ENCODE measurements at regions not wholly inside any gene's neighbourhood (a gene's known extent, or its start where the extent isn't known, plus 50 kb on each side); places are given as distances from the start of the nearest gene placed in this dataset.
"Not testable (repeated sequence)": the region's sequence is repeated elsewhere in the genome, so short reads cannot be mapped to it uniquely, and the experiment has no call there.

GRCh38 chr10:57679916-57680315 is 587.8 kb downstream of the IPMK start:
- H3K27me3 Mint-ChIP-seq (ENCODE audit: low read depth): no peaks in the 10 kb centered on the region
- no peaks in the 10 kb centered on the region for H3K4me1 Mint-ChIP-seq (ENCODE audit: low read depth)
- H3K36me3 Mint-ChIP-seq (ENCODE audit: low read depth): no peaks in the 10 kb centered on the region
- no peak overlapping the region for H3K4me3 Mint-ChIP-seq
- H3K9me3 Mint-ChIP-seq: no peaks in the 10 kb centered on the region
- H3K27ac Mint-ChIP-seq: no peak overlapping the region

DNA sequence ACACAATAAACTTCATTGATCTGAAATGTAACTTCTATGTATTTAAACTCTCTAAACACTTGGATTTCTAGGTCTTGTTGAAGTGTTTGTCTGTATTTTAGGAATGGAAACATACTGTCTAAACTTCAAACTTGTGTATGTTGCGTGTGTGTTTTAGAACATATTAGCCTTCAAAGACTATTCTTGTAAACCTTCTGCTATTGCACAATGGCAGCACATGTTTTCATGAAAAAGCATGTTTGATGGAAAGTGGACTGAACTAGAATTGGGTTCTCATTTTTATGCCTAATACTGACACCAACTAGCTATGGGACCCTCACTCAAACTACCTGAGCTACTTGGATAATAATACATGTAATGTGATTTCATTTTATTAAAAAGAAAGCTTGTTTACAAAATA is 592.6 kb downstream of the IPMK start:
- Mint-ChIP-seq H3K9me3 (no peaks in the 10 kb centered on the region), H3K4me1 (ENCODE audit: low read depth) (no peaks in the 10 kb centered on the region), H3K4me3 (no peak overlapping the region), H3K36me3 (ENCODE audit: low read depth) (no peaks in the 10 kb centered on the region), H3K27me3 (ENCODE audit: low read depth) (no peaks in the 10 kb centered on the region), H3K27ac (no peak overlapping the region)

DNA sequence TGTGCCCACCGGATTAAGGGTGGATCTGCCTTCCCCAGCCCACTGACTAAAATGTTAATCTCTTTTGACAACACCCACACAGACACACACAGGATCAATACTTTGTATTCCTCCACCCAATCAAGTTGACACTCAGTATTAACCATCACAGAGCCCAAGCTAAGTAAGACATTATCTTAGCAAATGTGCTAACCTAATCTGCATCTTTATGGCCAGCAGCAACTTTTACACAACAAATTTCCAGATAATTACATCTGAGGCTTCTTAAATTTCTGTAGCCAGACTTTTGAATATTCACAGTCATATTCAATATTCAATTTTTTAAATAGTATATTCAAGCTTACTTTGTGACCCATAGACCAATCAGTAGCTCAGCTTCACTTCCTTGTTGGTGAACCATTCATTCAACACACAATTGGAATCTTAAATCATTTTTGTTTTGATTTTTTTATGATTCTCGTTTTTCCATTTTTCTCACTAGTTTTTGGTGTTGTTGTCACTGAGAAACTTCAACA is 594.2 kb downstream of the IPMK start:
- Mint-ChIP-seq H3K36me3 (ENCODE audit: low read depth) (no peaks in the 10 kb centered on the region), H3K4me3 (no peak overlapping the region), H3K27ac (no peak overlapping the region), H3K9me3 (no peaks in the 10 kb centered on the region), H3K4me1 (ENCODE audit: low read depth) (no peaks in the 10 kb centered on the region), H3K27me3 (ENCODE audit: low read depth) (no peaks in the 10 kb centered on the region)

DNA sequence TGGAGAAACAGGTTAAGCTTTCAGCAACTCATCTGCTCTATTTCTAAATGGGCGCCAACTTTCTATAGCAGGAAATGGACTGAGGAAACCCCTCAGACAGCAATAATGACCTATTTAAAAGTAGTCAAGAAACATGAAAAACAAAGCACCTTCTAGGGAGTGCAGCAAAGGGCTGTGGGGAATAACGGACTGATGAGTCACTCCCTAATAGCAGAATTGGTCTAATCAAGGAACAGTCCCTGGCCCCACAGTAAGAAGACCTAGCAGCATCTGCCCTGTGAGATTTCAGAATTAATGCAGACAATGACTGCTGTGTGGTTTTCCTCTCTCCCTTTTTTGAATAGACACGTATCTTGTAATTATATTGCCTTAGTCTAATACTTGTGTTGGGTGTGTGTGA is 602.9 kb downstream of the IPMK start:
- H3K36me3 Mint-ChIP-seq (ENCODE audit: low read depth): no peaks in the 10 kb centered on the region
- H3K4me3 Mint-ChIP-seq: no peak overlapping the region
- no peak overlapping the region for H3K27ac Mint-ChIP-seq
- no peaks in the 10 kb centered on the region for H3K4me1 Mint-ChIP-seq (ENCODE audit: low read depth)
- H3K9me3 Mint-ChIP-seq: no peaks in the 10 kb centered on the region
- no peaks in the 10 kb centered on the region for H3K27me3 Mint-ChIP-seq (ENCODE audit: low read depth)

- no peak overlapping the region for H3K27ac Mint-ChIP-seq
- H3K4me3 Mint-ChIP-seq: no peak overlapping the region
- no peaks in the 10 kb centered on the region for H3K36me3 Mint-ChIP-seq (ENCODE audit: low read depth)
- no peaks in the 10 kb centered on the region for H3K9me3 Mint-ChIP-seq
- H3K27me3 Mint-ChIP-seq (ENCODE audit: low read depth): no peaks in the 10 kb centered on the region
- no peaks in the 10 kb centered on the region for H3K4me1 Mint-ChIP-seq (ENCODE audit: low read depth)
These were observed 604.3 kb downstream of the IPMK start for GRCh38 chr10:57663401-57663800.

DNA sequence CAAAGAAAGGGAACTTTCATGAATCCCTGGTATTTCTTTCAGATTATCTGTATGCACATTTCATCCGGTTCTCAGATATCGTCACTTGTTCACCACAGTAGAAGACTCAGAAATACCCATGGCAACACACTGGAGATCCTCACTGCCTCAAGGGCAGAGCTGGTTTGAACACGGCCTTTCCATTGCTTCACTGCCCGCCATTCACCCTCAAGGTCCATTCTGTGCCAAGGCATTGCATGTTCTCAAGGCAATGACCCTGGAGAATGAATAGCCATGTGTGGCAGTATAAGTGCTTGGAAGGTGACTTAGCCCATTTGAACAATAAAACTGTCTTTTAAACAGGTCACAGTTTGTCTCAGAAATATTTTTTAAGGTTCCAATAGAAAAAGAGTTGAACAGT is 606.5 kb downstream of the IPMK start:
- Mint-ChIP-seq H3K4me1 (ENCODE audit: low read depth) (no peaks in the 10 kb centered on the region), H3K4me3 (no peak overlapping the region), H3K27me3 (ENCODE audit: low read depth) (no peaks in the 10 kb centered on the region), H3K36me3 (ENCODE audit: low read depth) (no peaks in the 10 kb centered on the region), H3K9me3 (no peaks in the 10 kb centered on the region), H3K27ac (no peak overlapping the region)

GRCh38 chr10:57657164-57657765 is 610.4 kb downstream of the IPMK start:
- Mint-ChIP-seq H3K9me3 (no peaks in the 10 kb centered on the region), H3K36me3 (ENCODE audit: low read depth) (no peaks in the 10 kb centered on the region), H3K4me3 (no peak overlapping the region), H3K4me1 (ENCODE audit: low read depth) (no peaks in the 10 kb centered on the region), H3K27me3 (ENCODE audit: low read depth) (no peaks in the 10 kb centered on the region), H3K27ac (no peak overlapping the region)

DNA sequence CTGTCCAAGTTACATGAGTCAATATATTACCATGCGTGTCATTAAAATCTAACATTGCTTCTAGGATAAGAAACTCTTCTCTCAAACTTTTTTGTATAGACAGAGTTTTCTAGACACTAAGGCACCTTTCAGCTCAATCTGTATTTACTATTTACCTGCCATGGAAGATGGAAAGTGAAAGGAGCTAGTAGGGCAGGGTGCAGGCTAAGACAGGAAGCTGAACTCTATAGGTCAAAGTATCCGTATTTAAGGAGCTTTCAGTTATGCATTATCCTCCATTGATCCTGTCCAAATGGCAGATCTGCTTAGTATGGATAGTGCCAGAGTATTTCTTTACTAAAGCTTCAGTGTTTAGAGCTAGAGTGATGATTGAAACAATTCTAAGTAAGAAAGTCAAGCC is 612.8 kb downstream of the IPMK start:
- Mint-ChIP-seq H3K4me1 (ENCODE audit: low read depth) (no peaks in the 10 kb centered on the region), H3K36me3 (ENCODE audit: low read depth) (no peaks in the 10 kb centered on the region), H3K27me3 (ENCODE audit: low read depth) (no peaks in the 10 kb centered on the region), H3K9me3 (no peaks in the 10 kb centered on the region), H3K4me3 (no peak overlapping the region), H3K27ac (no peak overlapping the region)

- H3K27ac Mint-ChIP-seq; H3K36me3 Mint-ChIP-seq (ENCODE audit: low read depth); H3K27me3 Mint-ChIP-seq (ENCODE audit: low read depth): not testable (repeated sequence)
These were observed 622.6 kb downstream of the IPMK start for GRCh38 chr10:57645108-57645507.

GRCh38 chr10:57638411-57638810 is 629.3 kb downstream of the IPMK start:
- no peaks in the 10 kb centered on the region for H3K4me1 Mint-ChIP-seq (ENCODE audit: low read depth)
- H3K4me3 Mint-ChIP-seq: no peak overlapping the region
- H3K27me3 Mint-ChIP-seq (ENCODE audit: low read depth): no peaks in the 10 kb centered on the region
- H3K27ac Mint-ChIP-seq: no peak overlapping the region
- H3K9me3 Mint-ChIP-seq: no peaks in the 10 kb centered on the region
- no peaks in the 10 kb centered on the region for H3K36me3 Mint-ChIP-seq (ENCODE audit: low read depth)

More at GRCh38 chr10:57645108-57645507, 622.6 kb downstream of the IPMK start:
- not testable (repeated sequence) for H3K9me3 Mint-ChIP-seq; H3K4me3 Mint-ChIP-seq; H3K4me1 Mint-ChIP-seq (ENCODE audit: low read depth)

DNA sequence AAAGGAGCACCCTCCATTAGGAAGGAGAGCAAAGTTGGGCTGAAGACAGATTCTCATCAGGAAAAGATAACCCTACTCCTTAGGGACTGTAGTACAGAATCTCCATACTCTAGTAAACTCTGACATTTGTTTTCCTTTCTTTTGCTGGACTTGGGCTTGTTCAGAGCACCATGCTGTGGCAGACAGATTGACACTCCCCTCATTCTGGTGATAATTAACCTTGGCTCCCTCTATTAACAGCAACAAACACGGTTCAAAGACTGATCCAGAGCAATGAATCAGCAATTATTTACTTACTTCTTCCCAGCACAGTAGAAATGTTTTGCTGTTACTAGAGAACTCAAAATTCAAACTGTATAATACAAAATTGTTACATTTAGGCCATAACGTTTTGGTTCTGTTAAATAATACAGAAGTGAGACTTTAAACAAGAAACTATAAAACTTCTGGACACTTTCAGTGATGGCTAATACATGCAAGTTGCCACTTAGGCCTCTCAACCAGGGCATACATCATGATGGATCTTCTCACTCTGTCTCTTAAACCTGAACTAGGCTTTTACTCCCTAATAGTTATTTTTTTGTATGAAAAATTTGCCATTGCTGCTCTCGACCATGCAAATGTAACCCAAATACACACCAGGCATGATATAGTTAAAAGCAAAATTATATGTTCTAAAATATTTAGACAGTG is 639.0 kb downstream of the IPMK start:
- Mint-ChIP-seq H3K27ac (no peak overlapping the region), H3K9me3 (no peaks in the 10 kb centered on the region), H3K4me3 (no peak overlapping the region), H3K4me1 (ENCODE audit: low read depth) (no peaks in the 10 kb centered on the region), H3K36me3 (ENCODE audit: low read depth) (no peaks in the 10 kb centered on the region), H3K27me3 (ENCODE audit: low read depth) (no peaks in the 10 kb centered on the region)

GRCh38 chr10:57627642-57628178 is 640.0 kb downstream of the IPMK start:
- Mint-ChIP-seq H3K27ac (no peak overlapping the region), H3K36me3 (ENCODE audit: low read depth) (no peaks in the 10 kb centered on the region), H3K4me3 (no peak overlapping the region), H3K4me1 (ENCODE audit: low read depth) (no peaks in the 10 kb centered on the region), H3K9me3 (no peaks in the 10 kb centered on the region), H3K27me3 (ENCODE audit: low read depth) (no peaks in the 10 kb centered on the region)

DNA sequence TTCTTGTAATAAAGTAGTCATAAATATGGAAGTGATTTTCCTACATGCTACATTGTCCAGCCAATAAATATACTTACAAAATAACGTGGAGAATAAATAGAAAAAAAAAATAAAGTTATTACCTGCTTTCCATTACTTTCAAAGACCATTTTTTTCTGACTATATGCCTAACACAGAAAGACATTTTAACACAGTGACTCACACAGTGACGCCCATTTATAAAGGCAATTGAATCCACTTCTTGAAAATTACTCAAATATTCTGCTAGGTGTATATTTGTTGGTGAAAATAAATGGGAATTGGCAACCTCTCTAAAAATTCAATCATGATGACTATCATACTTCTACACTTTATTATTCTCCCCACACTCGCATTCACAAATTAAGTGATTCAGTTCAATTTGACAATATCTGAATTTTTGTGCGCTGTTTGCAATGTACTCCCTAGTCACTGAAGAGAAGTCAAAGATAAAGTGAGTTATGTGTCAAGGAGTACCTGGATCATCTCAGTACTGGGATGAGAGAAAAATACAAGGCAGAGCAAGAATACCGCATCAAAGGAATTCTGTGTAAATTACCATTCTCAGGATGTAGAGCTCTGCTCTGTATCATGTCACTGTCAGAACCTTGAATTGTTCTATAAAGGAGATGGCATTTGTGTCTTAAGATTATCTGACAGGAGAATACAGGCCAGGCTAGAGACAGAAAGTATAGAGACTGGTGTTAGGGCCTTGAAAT is 642.7 kb downstream of the IPMK start:
- no peak overlapping the region for H3K27ac Mint-ChIP-seq
- no peak overlapping the region for H3K4me3 Mint-ChIP-seq
- H3K9me3 Mint-ChIP-seq: no peaks in the 10 kb centered on the region
- H3K4me1 Mint-ChIP-seq (ENCODE audit: low read depth): no peaks in the 10 kb centered on the region
- no peaks in the 10 kb centered on the region for H3K36me3 Mint-ChIP-seq (ENCODE audit: low read depth)
- no peaks in the 10 kb centered on the region for H3K27me3 Mint-ChIP-seq (ENCODE audit: low read depth)

DNA sequence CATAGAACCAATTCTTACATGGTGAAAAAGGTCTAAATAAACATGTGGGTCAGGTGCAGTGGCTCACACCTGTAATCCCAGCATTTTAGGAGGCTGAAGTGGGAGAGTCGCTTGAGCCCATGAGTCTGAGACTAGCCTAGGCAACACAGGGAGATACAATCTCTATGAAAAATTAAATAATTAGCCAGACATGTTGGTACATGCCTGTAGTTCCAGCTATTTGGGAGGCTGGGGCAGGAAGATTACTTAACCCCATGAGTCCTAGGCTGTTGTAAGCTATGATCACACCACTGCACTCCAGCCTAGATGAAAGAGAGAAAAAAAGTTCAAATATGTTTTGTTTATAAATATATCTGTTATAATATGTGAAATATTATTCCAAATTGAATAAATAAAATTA is 643.6 kb downstream of the IPMK start:
- no peak overlapping the region for H3K4me3 Mint-ChIP-seq
- no peaks in the 10 kb centered on the region for H3K27me3 Mint-ChIP-seq (ENCODE audit: low read depth)
- H3K9me3 Mint-ChIP-seq: no peaks in the 10 kb centered on the region
- H3K4me1 Mint-ChIP-seq (ENCODE audit: low read depth): no peaks in the 10 kb centered on the region
- no peak overlapping the region for H3K27ac Mint-ChIP-seq
- H3K36me3 Mint-ChIP-seq (ENCODE audit: low read depth): no peaks in the 10 kb centered on the region

DNA sequence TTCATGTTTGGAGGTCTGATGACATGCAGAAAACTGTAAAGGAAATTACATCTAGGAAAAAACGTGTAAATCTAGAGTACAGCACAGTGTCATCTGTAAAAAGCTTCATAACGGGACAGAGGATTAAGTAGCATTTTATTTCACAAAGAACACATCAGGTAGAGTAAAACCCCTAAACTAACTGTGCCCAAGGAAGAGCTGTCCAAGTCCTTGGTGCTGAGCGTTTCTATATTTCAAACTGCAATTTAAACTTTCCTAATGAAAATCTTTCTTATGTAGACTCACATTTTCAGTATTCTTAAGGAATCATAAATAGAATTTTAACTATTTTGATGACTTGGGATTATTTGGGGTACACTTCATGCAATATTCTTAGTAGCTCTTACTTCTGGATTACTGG is 646.2 kb downstream of the IPMK start:
- H3K4me3 Mint-ChIP-seq: no peak overlapping the region
- no peaks in the 10 kb centered on the region for H3K9me3 Mint-ChIP-seq
- H3K4me1 Mint-ChIP-seq (ENCODE audit: low read depth): no peaks in the 10 kb centered on the region
- H3K27ac Mint-ChIP-seq: no peak overlapping the region
- no peaks in the 10 kb centered on the region for H3K36me3 Mint-ChIP-seq (ENCODE audit: low read depth)
- H3K27me3 Mint-ChIP-seq (ENCODE audit: low read depth): no peaks in the 10 kb centered on the region

Data from T-helper 1 cell treated with Interleukin-12 subunit alpha and Interleukin-12 subunit beta and Interleukin-4 antibody, amounts not matched to agents 30 μg/mL and 1 μg/mL, for 36 hours (primary cell).